IMR-90 (cell line): ENCODE measurements at regions not wholly inside any gene's neighbourhood (a gene's known extent, or its start where the extent isn't known, plus 50 kb on each side); places are given as distances from the start of the nearest gene placed in this dataset.

Source experiments
- ATAC-seq: fragments of 200-7000 bp; cut with Tn5 transposase; 2 replicates; pipeline ENCODE4 v1.9.1; 2020; ENCODE audit warnings: low read depth, mild to moderate bottlenecking, moderate library complexity
- BruUV-seq: library from RNA; stranded (reverse); fragments of 400-500 nt; replicated peaks from 2 replicates; lab custom pipeline; 2021; lab: Mats Ljungman, UMichigan
- CTCF ChIA-PET: fragments of 300-600 bp; formaldehyde crosslinking; extraction: SDS; loops from one replicate; lab custom pipeline; 2021; ENCODE audit warnings: antibody characterized with exemption; lab: Yijun Ruan, JAX
- POLR2A ChIA-PET: fragments of 300-600 bp; sonication (Branson Sonifier 250); formaldehyde crosslinking; loops from one replicate; lab custom pipeline; 2022; ENCODE audit warnings: antibody characterized with exemption; ENCODE audit not compliant: unreplicated experiment; lab: Charles Lee
- DNase-seq: peaks from one replicate; pipeline ENCODE4 v3.0.0; 2013
- H2AFZ ChIP-seq: replicated peaks from 2 replicates; pipeline ENCODE3; 2013; ENCODE audit warnings: low read length, mild to moderate bottlenecking; ENCODE audit not compliant: poor library complexity
- H2AK5ac ChIP-seq: 2 replicates; pipeline ENCODE4 v1.6.1; 2013; ENCODE audit warnings: low read depth, low read length, inconsistent platforms
- H2AK9ac ChIP-seq: replicated peaks from 2 replicates; pipeline ENCODE3; 2013; ENCODE audit warnings: mild to moderate bottlenecking, low read depth, low read length, moderate library complexity; ENCODE audit not compliant: poor library complexity
- H2BK120ac ChIP-seq: 2 replicates; pipeline ENCODE4 v1.6.1; 2013; ENCODE audit warnings: low read depth, low read length, inconsistent platforms
- H2BK15ac ChIP-seq: 3 replicates; pipeline ENCODE4 v1.6.1; 2013; ENCODE audit warnings: low read depth, low read length, inconsistent platforms
- H2BK20ac ChIP-seq: 2 replicates; pipeline ENCODE4 v1.6.1; 2013; ENCODE audit warnings: low read depth, mild to moderate bottlenecking, inconsistent platforms, low read length, moderate library complexity
- H2BK5ac ChIP-seq: 2 replicates; pipeline ENCODE4 v1.6.1; 2013; ENCODE audit warnings: mild to moderate bottlenecking, low read depth, low read length, inconsistent platforms; ENCODE audit not compliant: poor library complexity, severe bottlenecking
- H3K14ac ChIP-seq: replicated peaks from 2 replicates; pipeline ENCODE4 v1.6.1; 2013; ENCODE audit warnings: low read depth, low read length, inconsistent platforms
- H3K18ac ChIP-seq: 2 replicates; pipeline ENCODE4 v1.6.1; 2013; ENCODE audit warnings: low read depth, low read length, control low read depth
- H3K23ac ChIP-seq: 2 replicates; pipeline ENCODE4 v1.6.1; 2013; ENCODE audit warnings: low read depth, low read length, inconsistent platforms
- H3K27ac ChIP-seq: 2 replicates; pipeline ENCODE4 v1.5.1; 2013; ENCODE audit warnings: mild to moderate bottlenecking, control low read depth, low read length; ENCODE audit not compliant: insufficient read depth
- H3K27me3 ChIP-seq: 2 replicates; pipeline ENCODE4 v1.6.1; 2013; ENCODE audit warnings: low read length; ENCODE audit not compliant: control insufficient read depth, insufficient read depth
- H3K36me3 ChIP-seq: 2 replicates; pipeline ENCODE4 v1.6.1; 2013; ENCODE audit warnings: low read length, mixed read lengths; ENCODE audit not compliant: control insufficient read depth, insufficient read depth
- H3K4ac ChIP-seq: 2 replicates; pipeline ENCODE4 v1.6.1; 2013; ENCODE audit warnings: low read depth, low read length, inconsistent platforms
- H3K4me1 ChIP-seq: 2 replicates; pipeline ENCODE4 v1.6.1; 2013; ENCODE audit warnings: low read length, mixed read lengths; ENCODE audit not compliant: control insufficient read depth, insufficient read depth
- H3K4me2 ChIP-seq: 2 replicates; pipeline ENCODE4 v1.6.1; 2013; ENCODE audit warnings: low read depth, mild to moderate bottlenecking, control low read depth, low read length, moderate library complexity
- H3K4me3 ChIP-seq: 2 replicates; pipeline ENCODE4 v1.5.1; 2013; ENCODE audit warnings: low read depth, mild to moderate bottlenecking, control low read depth, low read length, moderate library complexity; ENCODE audit not compliant: insufficient read depth
- H3K56ac ChIP-seq: 2 replicates; pipeline ENCODE4 v1.6.1; 2013; ENCODE audit warnings: low read length, inconsistent platforms; ENCODE audit not compliant: insufficient read depth; ENCODE audit errors: extremely low read depth
- H3K79me1 ChIP-seq, 2 experiments: 2 replicates each; pipeline ENCODE4 v1.6.1; 2013; ENCODE audit warnings: low read length in 2 of 2, inconsistent platforms in 1 of 2, low read depth in 1 of 2
- H3K9ac ChIP-seq: 2 replicates; pipeline ENCODE4 v1.6.1; 2013; ENCODE audit warnings: low read depth, low read length, control low read depth
- H3K9me1 ChIP-seq: 2 replicates; pipeline ENCODE4 v1.6.1; 2013; ENCODE audit warnings: low read length, inconsistent platforms; ENCODE audit not compliant: insufficient read depth
- H3K9me3 ChIP-seq: 2 replicates; pipeline ENCODE4 v1.6.1; 2013; ENCODE audit warnings: low read length; ENCODE audit not compliant: control insufficient read depth, insufficient read depth
- H4K20me1 ChIP-seq: 2 replicates; pipeline ENCODE4 v1.6.1; 2013; ENCODE audit warnings: low read length, inconsistent platforms; ENCODE audit not compliant: insufficient read depth
- H4K5ac ChIP-seq: 2 replicates; pipeline ENCODE4 v1.6.1; 2013; ENCODE audit warnings: mild to moderate bottlenecking, low read depth, low read length, control low read depth
- H4K8ac ChIP-seq, 2 experiments: 2 replicates each; pipeline ENCODE4 v1.6.1; 2013; ENCODE audit warnings: low read depth in 2 of 2, low read length in 2 of 2, control low read depth in 1 of 2, inconsistent platforms in 1 of 2
- H4K91ac ChIP-seq: 2 replicates; pipeline ENCODE4 v1.6.1; 2013; ENCODE audit warnings: low read depth, low read length, inconsistent platforms; ENCODE audit not compliant: insufficient read depth
- CEBPB ChIP-seq: IDR thresholded peaks from 2 replicates; pipeline ENCODE4 v1.6.1; 2012; ENCODE audit warnings: low read depth, low read length, improper control_type of control experiment
- RCOR1 ChIP-seq: IDR thresholded peaks from 2 replicates; pipeline ENCODE4 v1.6.1; 2012; ENCODE audit warnings: mild to moderate bottlenecking, low read length, improper control_type of control experiment; ENCODE audit not compliant: insufficient replicate concordance
- USF2 ChIP-seq: fragments of 150-350 bp; IDR thresholded peaks from 2 replicates; pipeline ENCODE4 v1.6.1; 2017; ENCODE audit warnings: mild to moderate bottlenecking, antibody characterized with exemption, low read length, low read depth
- WGBS, 2 experiments: methylation state at CpG; one replicate each; pipeline versions ENCODE4 v1.1.5 to v1.1.7; 2013; ENCODE audit warnings: missing lambda C conversion rate in 2 of 2; ENCODE audit not compliant: insufficient read length in 1 of 2; ENCODE audit errors: extremely low coverage in 2 of 2; 5-methylcytosine and 5-hydroxymethylcytosine counted together
- dilution Hi-C: fragments of 300-500 bp; cut with HindIII; formaldehyde crosslinking; loops from one replicate; pipeline ENCODE4 v1.14.3; 2018; ENCODE audit warnings: low sequenced_read_pairs; ENCODE audit not compliant: unreplicated experiment
- in situ Hi-C: fragments of 300-500 bp; cut with MboI; formaldehyde crosslinking; loops from 3 replicates; pipeline ENCODE4 v1.14.3; 2019; ENCODE audit warnings: low sequenced_read_pairs, inconsistent platforms, mixed read lengths
- intact Hi-C: fragments of 100-400 bp; cut with micrococcal nuclease; formaldehyde crosslinking; loops from 2 replicates; pipeline ENCODE4 v1.10.0; 2022

GRCh38 chr6:33964387-33964786 is 160.6 kb upstream of the MLN start:
- intact Hi-C loops = no loop called here
- no TSS peak for BruUV-seq
- Histone ChIP-seq H3K23ac (no peak overlapping the region), H2AFZ (no peak overlapping the region), H3K4ac (no peak overlapping the region), H3K9ac (no peak overlapping the region), H3K4me3 (no peak overlapping the region), H2BK120ac (no peak overlapping the region), H2AK9ac (no peak overlapping the region), H3K4me1 (no peaks in the 10 kb centered on the region), H3K4me2 (no peak overlapping the region), H3K27me3 (peaks cover 57% of the 10 kb centered on the region), H3K27ac (no peak overlapping the region), H3K56ac (no peak overlapping the region), H4K20me1 (no peaks in the 10 kb centered on the region; the same call in 1 of the 2 replicates), H3K18ac (no peak overlapping the region), H4K8ac (no peak overlapping the region), H4K5ac (no peak overlapping the region), H3K36me3 (no peaks in the 10 kb centered on the region), H3K9me1 (no peaks in the 10 kb centered on the region), H2BK15ac (no peak overlapping the region), H3K9me3 (no peaks in the 10 kb centered on the region), H2BK20ac (no peak overlapping the region), H4K91ac (no peak overlapping the region), H3K79me1 (no peaks in the 10 kb centered on the region), H2AK5ac (no peak overlapping the region), H2BK5ac (no peak overlapping the region), H3K14ac (no peak overlapping the region)
- no CpG with 5 or more reads among the region's 3 CpGs for WGBS, 2 experiments
- ATAC-seq (no peak), DNase-seq (no peak)
- in situ Hi-C loops = no loop called here
- dilution Hi-C loops = no loop called here
- POLR2A ChIA-PET = interaction anchor here (0.6 kb wide), 1 partner anchor 42 kb away, joined by 3 read pairs; no protein-coding TSS in a partner anchor
- TF ChIP-seq USF2 (no peak), CEBPB (no peak), RCOR1 (no peak)
- CTCF ChIA-PET = no interaction called here
